OCI-LY7 (cell line): ENCODE measurements at regions not wholly inside any gene's neighbourhood (a gene's known extent, or its start where the extent isn't known, plus 50 kb on each side); places are given as distances from the start of the nearest gene placed in this dataset.
"Not testable (repeated sequence)": the region's sequence is repeated elsewhere in the genome, so short reads cannot be mapped to it uniquely, and the experiment has no call there.

Experiments used
- BruUV-seq: library from RNA; stranded (reverse); fragments of 400-500 nt; replicated peaks from 2 replicates; lab custom pipeline; 2021; lab: Mats Ljungman, UMichigan
- CTCF ChIA-PET: fragments of 300-600 bp; sonication (Branson Sonifier 250); formaldehyde crosslinking; loops from one replicate; lab custom pipeline; 2022; ENCODE audit warnings: antibody characterized with exemption; ENCODE audit not compliant: unreplicated experiment; lab: Charles Lee
- POLR2A ChIA-PET: fragments of 300-600 bp; sonication (Branson Sonifier 250); formaldehyde crosslinking; loops from one replicate; lab custom pipeline; 2022; ENCODE audit warnings: antibody characterized with exemption; lab: Charles Lee
- DNase-seq: peaks from one replicate; pipeline ENCODE4 v3.0.0-alpha.2; 2015; ENCODE audit warnings: low spot score
- H2AFZ ChIP-seq: fragments of 200-600 bp; sonication (generic), shearing (Covaris generic); 2 replicates; pipeline ENCODE4 v1.6.1; 2014; ENCODE audit warnings: mild to moderate bottlenecking, antibody characterized with exemption, low read length, moderate library complexity
- H3K27ac ChIP-seq: fragments of 200-600 bp; sonication (generic); 2 replicates; pipeline ENCODE4 v1.5.1; 2014; ENCODE audit warnings: mixed run types, low read depth, mild to moderate bottlenecking, moderate library complexity, low read length, inconsistent platforms; ENCODE audit not compliant: poor library complexity, severe bottlenecking
- H3K36me3 ChIP-seq: fragments of 200-600 bp; sonication (generic); 2 replicates; pipeline ENCODE4 v1.6.1; 2014; ENCODE audit warnings: mild to moderate bottlenecking, antibody characterized with exemption, low read length, moderate library complexity, mixed read lengths; ENCODE audit not compliant: insufficient read depth
- H3K4me1 ChIP-seq: fragments of 200-600 bp; sonication (generic); 2 replicates; pipeline ENCODE4 v1.5.1; 2014; ENCODE audit warnings: mild to moderate bottlenecking, low read length; ENCODE audit not compliant: insufficient read depth, poor library complexity, severe bottlenecking
- H3K4me2 ChIP-seq: fragments of 200-600 bp; sonication (generic); 2 replicates; pipeline ENCODE4 v1.6.1; 2014; ENCODE audit warnings: mild to moderate bottlenecking, low read length
- H3K4me3 ChIP-seq: fragments of 200-600 bp; sonication (generic); 2 replicates; pipeline ENCODE4 v1.5.1; 2014; ENCODE audit warnings: mild to moderate bottlenecking, low read depth, low read length; ENCODE audit not compliant: poor library complexity, severe bottlenecking
- H3K79me2 ChIP-seq: fragments of 200-600 bp; sonication (generic); 2 replicates; pipeline ENCODE4 v1.6.1; 2016; ENCODE audit warnings: low read depth, mild to moderate bottlenecking, low read length, moderate library complexity, mixed read lengths; ENCODE audit not compliant: insufficient read depth
- H3K9me2 ChIP-seq: fragments of 200-600 bp; sonication (generic); 2 replicates; pipeline ENCODE4 v1.6.1; 2016; ENCODE audit warnings: mild to moderate bottlenecking, low read length, mixed read lengths; ENCODE audit not compliant: insufficient read depth
- H3K9me3 ChIP-seq: fragments of 200-600 bp; sonication (generic); 2 replicates; pipeline ENCODE4 v1.6.1; 2014; ENCODE audit warnings: mild to moderate bottlenecking, mixed run types, low read length, mixed read lengths
- H4K20me1 ChIP-seq: fragments of 200-600 bp; sonication (generic); 2 replicates; pipeline ENCODE4 v1.6.1; 2014; ENCODE audit warnings: mild to moderate bottlenecking, antibody characterized with exemption, low read length, moderate library complexity, mixed read lengths; ENCODE audit not compliant: insufficient read depth
- EZH2phosphoT487 ChIP-seq: fragments of 200-600 bp; sonication (generic); IDR thresholded peaks from 2 replicates; pipeline ENCODE4 v1.6.1; 2018; ENCODE audit warnings: low read depth, borderline replicate concordance, mild to moderate bottlenecking, mixed run types, antibody characterized with exemption, low read length, moderate library complexity, mixed read lengths
- intact Hi-C: fragments of 100-400 bp; cut with micrococcal nuclease; formaldehyde crosslinking; loops from one replicate; pipeline ENCODE4 v1.10.0; 2022; ENCODE audit not compliant: unreplicated experiment
- TF ChIP-seq, protein P1 (sequence below): fragments of 200-600 bp; sonication (generic); conservative IDR thresholded peaks from 2 replicates; pipeline ENCODE4 v1.5.1; 2014; ENCODE audit warnings: mild to moderate bottlenecking, antibody characterized with exemption, low read length, moderate library complexity, mixed read lengths

DNA sequence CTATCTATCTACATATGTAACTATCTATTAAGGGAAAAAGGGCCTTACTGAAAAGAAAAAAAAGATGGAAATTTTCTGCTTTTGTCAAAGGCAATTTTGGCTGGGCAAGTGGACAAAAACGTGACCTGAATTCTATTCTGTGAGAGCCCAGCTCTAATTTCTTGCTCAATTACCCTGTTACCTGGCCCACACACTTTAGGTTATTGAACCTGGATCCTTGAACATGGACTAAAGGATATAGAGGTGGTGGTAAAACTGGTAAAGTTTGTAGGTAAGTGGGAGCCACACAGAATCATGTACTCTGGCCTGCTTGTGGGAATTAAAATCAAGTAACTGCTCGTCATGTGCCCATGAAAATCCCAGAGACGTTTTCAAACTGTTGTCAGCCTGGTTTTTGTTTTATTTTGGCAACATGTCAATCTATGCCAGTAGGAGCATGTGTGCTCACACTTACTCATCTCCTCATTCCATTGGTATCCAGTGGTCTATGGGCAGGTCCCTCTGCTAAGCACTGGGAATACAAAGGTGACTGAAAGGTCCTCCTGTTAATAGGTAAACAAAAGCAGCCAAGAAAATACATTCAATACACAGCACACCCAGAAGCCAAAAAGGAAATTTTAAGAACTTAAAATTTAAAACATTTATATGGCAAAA, 113.7 kb upstream of the WARS2 start:
- Histone ChIP-seq H3K79me2 (no peaks in the 10 kb centered on the region), H3K27ac (no peak overlapping the region), H3K9me3 (no peaks in the 10 kb centered on the region), H3K36me3 (no peaks in the 10 kb centered on the region), H2AFZ (no peak overlapping the region), H3K4me3 (no peak overlapping the region), H3K4me2 (no peak overlapping the region), H3K9me2 (no peaks in the 10 kb centered on the region), H4K20me1 (no peaks in the 10 kb centered on the region), H3K4me1 (no peaks in the 10 kb centered on the region)
- no peak for DNase-seq
- ChIA-PET CTCF (no interaction called here), POLR2A (no interaction called here)
- intact Hi-C loops, result no loop called here
- BruUV-seq, result no TSS peak
- no peak for TF ChIP-seq EZH2phosphoT487
- TF ChIP-seq, protein P1, sequence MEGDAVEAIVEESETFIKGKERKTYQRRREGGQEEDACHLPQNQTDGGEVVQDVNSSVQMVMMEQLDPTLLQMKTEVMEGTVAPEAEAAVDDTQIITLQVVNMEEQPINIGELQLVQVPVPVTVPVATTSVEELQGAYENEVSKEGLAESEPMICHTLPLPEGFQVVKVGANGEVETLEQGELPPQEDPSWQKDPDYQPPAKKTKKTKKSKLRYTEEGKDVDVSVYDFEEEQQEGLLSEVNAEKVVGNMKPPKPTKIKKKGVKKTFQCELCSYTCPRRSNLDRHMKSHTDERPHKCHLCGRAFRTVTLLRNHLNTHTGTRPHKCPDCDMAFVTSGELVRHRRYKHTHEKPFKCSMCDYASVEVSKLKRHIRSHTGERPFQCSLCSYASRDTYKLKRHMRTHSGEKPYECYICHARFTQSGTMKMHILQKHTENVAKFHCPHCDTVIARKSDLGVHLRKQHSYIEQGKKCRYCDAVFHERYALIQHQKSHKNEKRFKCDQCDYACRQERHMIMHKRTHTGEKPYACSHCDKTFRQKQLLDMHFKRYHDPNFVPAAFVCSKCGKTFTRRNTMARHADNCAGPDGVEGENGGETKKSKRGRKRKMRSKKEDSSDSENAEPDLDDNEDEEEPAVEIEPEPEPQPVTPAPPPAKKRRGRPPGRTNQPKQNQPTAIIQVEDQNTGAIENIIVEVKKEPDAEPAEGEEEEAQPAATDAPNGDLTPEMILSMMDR, result no peak

DNA sequence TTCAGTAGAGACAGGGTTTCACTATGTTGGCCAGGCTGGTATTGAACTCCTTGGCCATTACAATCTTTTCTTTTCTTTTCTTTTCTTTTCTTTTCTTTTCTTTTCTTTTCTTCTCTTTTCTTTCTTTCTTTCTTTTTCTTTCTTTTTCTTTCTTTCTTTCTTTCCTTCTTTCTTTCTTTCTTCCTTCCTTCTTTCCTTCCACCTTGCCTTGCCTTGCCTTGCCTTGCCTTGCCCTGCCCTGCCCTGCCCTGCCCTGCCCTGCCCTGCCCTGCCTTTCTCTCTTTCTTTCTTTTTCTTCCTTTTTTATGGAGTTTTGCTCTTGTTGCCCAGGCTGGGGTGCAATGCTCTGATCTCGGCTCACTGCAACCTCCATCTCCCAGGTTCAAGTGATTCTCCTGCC, 112.5 kb upstream of the HAO2 start:
- H4K20me1 ChIP-seq, intact Hi-C loops, BruUV-seq, CTCF ChIA-PET, H3K4me2 ChIP-seq, H3K4me3 ChIP-seq, H3K27ac ChIP-seq, POLR2A ChIA-PET, H3K4me1 ChIP-seq, H3K36me3 ChIP-seq, H3K9me3 ChIP-seq, H2AFZ ChIP-seq, H3K79me2 ChIP-seq, DNase-seq, H3K9me2 ChIP-seq: not testable (repeated sequence)

DNA sequence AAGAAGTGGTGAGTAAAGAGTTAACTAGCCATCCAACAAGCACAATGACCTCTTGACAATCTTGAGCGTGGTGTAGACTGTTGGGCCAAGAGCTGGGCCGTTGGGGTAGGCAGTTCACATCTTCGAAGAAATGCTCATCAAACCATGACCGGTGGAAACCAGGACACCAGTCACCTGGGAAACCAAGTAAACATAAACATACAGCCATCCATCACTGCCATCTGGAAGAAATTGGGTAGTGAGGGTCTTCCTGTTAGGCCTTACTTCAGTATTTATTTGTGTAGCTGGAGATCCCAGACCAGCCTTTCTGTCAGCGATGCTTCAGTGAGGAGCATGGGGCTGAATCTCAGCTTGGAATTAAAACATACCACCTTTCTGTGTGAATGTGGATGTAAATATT, 108.1 kb upstream of the HAO2 start:
- H4K20me1 ChIP-seq, result no peaks in the 10 kb centered on the region
- no peaks in the 10 kb centered on the region for H3K4me1 ChIP-seq
- intact Hi-C loops, result no loop called here
- DNase-seq, result no peak
- ChIA-PET CTCF (no interaction called here), POLR2A (interaction anchor here (0.7 kb wide), 1 partner anchor 1233 kb away, joined by 3 read pairs; no protein-coding TSS in a partner anchor)
- no TSS peak for BruUV-seq
- no peaks in the 10 kb centered on the region for H3K36me3 ChIP-seq
- H3K79me2 ChIP-seq, result no peaks in the 10 kb centered on the region
- no peak overlapping the region for H2AFZ ChIP-seq
- H3K4me3 ChIP-seq, result no peak overlapping the region
- no peak overlapping the region for H3K27ac ChIP-seq
- no peaks in the 10 kb centered on the region for H3K9me3 ChIP-seq
- no peak overlapping the region for H3K4me2 ChIP-seq
- TF ChIP-seq EZH2phosphoT487, result no peak
- TF ChIP-seq, protein P1, result no peak
- H3K9me2 ChIP-seq, result no peaks in the 10 kb centered on the region
